ENCODE measurements at regions not wholly inside any gene's neighbourhood (a gene's known extent, or its start where the extent isn't known, plus 50 kb on each side); places are given as distances from the start of the nearest gene placed in this dataset.

GRCh38 chr3:68467465-68467864, 464.9 kb downstream of the TAFA4 start:
- DNase-seq = no peak

- peak; percentile 46 for DNase-seq
Observed at GRCh38 chr3:68458581-68458980, 473.8 kb downstream of the TAFA4 start.

- DNase-seq = no peak
Observed at GRCh38 chr3:68448510-68449383, 483.6 kb downstream of the TAFA4 start.

- DNase-seq = no peak
Observed at GRCh38 chr3:68447885-68448284, 484.5 kb downstream of the TAFA4 start.

GRCh38 chr3:68441054-68441453, 491.3 kb downstream of the TAFA4 start:
- no peak for DNase-seq

- DNase-seq = no peak
Observed at GRCh38 chr3:68436619-68437401, 495.5 kb downstream of the TAFA4 start.

GRCh38 chr3:68428495-68428894, 503.9 kb downstream of the TAFA4 start:
- DNase-seq = no peak

- DNase-seq = no peak
Observed at GRCh38 chr3:68424796-68425460, 507.4 kb downstream of the TAFA4 start.

GRCh38 chr3:68408626-68409025, 523.7 kb downstream of the TAFA4 start:
- no peak for DNase-seq

GRCh38 chr3:68403741-68404140, 528.6 kb downstream of the TAFA4 start:
- no peak for DNase-seq

- DNase-seq = no peak
Observed at GRCh38 chr3:68402235-68402918, 530.0 kb downstream of the TAFA4 start.

- DNase-seq = no peak
Observed at GRCh38 chr3:68378631-68379030, 553.7 kb downstream of the TAFA4 start.

- no peak for DNase-seq
Observed at GRCh38 chr3:68373727-68374126, 558.6 kb downstream of the TAFA4 start.

GRCh38 chr3:68363796-68364195, 568.6 kb downstream of the TAFA4 start:
- no peak for DNase-seq

- DNase-seq = no peak
Observed at GRCh38 chr3:68360492-68360891, 571.9 kb downstream of the TAFA4 start.

GRCh38 chr3:68345781-68346180, 586.6 kb downstream of the TAFA4 start:
- DNase-seq = no peak

GRCh38 chr3:68342426-68342825, 589.9 kb downstream of the TAFA4 start:
- no peak for DNase-seq

GRCh38 chr3:68336042-68336441, 596.3 kb downstream of the TAFA4 start:
- no peak for DNase-seq

GRCh38 chr3:68334367-68334986, 597.9 kb downstream of the TAFA4 start:
- no peak for DNase-seq

- no peak for DNase-seq
Observed at GRCh38 chr3:68328049-68328448, 604.3 kb downstream of the TAFA4 start.

GRCh38 chr3:68315964-68316363, 616.4 kb downstream of the TAFA4 start:
- no peak for DNase-seq

All from muscle of arm (tissue), 1 donor.